Stimulated activated CD8-positive, alpha-beta memory T cell treated with anti-CD3 and anti-CD28 coated beads, Interleukin-12 subunit alpha, Interleukin-12 subunit beta, amount 100 ng/mL, for 1 hour (primary cell): ENCODE measurements at regions not wholly inside any gene's neighbourhood (a gene's known extent, or its start where the extent isn't known, plus 50 kb on each side); places are given as distances from the start of the nearest gene placed in this dataset.

Experiments
- DNase-seq: peaks from one replicate; pipeline ENCODE4 v3.0.0-alpha.2; 2020; ENCODE audit warnings: low read depth

DNA sequence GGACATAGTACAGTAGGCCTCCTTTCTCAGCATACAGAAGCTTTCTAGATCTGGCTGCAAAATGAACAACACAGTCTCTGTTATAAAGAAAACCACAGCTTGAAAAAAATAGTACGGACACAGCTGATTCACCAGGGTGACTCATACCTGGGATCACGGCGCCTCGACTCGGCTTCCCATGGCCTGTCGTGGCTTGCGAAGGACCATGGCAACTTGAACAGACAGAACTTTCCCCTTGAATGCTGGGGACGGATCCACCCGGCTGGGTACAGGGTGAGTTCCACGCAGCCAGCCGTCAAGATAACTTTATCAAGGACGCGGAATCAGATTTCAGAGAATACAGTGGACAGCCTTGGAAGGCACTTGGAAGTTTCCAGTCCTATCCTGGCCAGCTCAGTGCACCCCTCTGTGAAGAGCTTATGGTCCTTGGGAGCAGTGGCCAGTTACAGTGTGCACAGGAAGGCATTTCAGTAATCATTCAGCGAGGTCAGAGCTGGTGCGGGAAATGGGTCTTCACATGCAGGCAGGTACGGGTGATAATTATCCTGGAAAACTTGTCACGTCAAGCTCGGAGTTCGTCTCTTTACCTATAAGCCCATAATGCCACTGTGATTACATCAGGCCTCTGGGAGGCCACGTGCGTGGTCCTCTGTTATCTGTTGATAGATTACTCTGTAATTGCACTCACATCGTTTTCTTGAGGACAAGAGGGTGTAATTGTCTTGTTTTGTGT is 57.9 kb upstream of the MAF start:
- no peak for DNase-seq

DNA sequence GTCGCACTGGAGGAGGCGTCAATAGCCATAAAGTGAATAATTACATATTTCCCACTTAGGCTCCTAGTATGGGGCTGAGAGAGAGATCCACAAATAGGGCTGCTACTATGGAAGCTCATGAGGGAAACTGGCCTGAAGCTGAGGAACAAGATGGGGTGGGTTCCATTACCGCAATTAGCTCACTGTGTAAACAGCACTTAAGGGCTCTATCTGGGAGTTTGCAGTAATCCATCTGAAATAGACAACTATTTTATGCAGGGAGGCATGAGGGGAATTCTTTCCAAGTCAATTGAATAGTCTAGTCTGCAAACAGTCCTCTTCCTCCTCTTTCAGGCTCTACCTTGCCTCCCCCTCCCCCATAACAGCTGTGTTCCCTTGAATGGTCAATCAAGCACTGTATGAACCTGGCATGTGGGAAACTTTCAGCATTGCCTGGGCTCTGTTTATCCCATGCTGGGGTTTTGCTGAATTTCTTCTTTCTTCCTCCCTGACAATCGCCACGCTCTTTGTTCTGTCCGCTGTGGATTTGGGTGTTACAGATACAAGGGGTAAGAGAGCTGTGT is 56.1 kb upstream of the MAF start:
- no peak for DNase-seq

DNA sequence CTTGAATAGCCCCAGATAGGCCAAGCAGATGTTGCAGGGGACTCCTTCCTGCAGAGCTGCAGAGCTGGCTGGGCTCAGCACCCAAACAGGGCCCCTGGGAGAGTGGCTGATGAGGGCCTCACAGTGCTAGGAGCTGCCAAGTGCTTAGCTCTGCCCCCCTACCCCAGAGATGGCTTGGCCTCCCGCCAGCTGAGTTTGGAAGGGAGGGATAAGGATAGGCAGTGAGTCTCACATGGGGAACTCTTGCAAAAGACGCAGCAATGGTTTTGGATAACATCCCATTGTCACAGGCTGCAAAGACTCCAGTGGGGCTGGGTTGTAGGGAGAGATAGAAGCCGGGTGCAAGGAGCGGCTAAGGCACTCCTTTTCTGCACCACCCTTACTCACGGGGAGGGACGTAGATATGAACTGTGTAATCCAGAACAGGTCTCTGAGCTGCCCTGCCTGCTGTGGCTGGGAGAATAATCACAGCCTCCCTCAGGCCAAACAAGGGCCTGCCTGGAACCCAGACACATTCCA is 52.9 kb upstream of the MAF start:
- no peak for DNase-seq

DNA sequence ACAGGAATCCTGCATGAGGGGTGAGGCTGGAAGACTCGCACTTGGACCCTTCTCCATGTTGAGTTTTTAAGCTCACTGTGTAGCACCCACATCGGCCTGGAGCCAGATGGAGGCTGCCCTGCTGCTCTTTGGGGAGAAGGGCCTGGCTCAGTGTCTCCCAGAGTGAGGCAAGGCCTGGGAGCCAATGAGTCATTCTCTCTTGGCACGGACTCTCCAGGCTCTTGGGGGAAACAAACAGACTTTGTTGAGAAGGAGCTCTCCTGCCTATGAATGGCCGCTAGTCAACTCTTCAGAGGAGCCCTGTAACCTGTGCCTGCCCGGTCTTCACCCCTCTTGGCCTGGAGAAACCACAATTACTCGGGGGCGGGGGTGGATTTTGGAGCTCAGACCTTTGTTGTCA is 50.8 kb upstream of the MAF start:
- no peak for DNase-seq
